IPS DF 6.9 (cell line): ENCODE measurements at regions not wholly inside any gene's neighbourhood (a gene's known extent, or its start where the extent isn't known, plus 50 kb on each side); places are given as distances from the start of the nearest gene placed in this dataset.
A peak's percentile ranks its signal among the peaks of the same experiment; 100 is the strongest.

Source experiments
- DNase-seq: peaks from one replicate; pipeline ENCODE4 v3.0.0-alpha.2; 2013; ENCODE audit warnings: low read depth, low spot score
- H3K27ac ChIP-seq: one replicate; pipeline ENCODE4 v1.5.1; 2013; ENCODE audit warnings: low read length, control low read depth
- H3K27me3 ChIP-seq: 2 replicates; pipeline ENCODE4 v1.6.1; 2013; ENCODE audit warnings: mild to moderate bottlenecking, low read length; ENCODE audit not compliant: control insufficient read depth, insufficient read depth
- H3K36me3 ChIP-seq: 2 replicates; pipeline ENCODE4 v1.6.1; 2013; ENCODE audit warnings: low read length; ENCODE audit not compliant: control insufficient read depth, insufficient read depth
- H3K4me1 ChIP-seq: 2 replicates; pipeline ENCODE4 v1.6.1; 2013; ENCODE audit warnings: low read length; ENCODE audit not compliant: control insufficient read depth, insufficient read depth
- H3K4me3 ChIP-seq: 2 replicates; pipeline ENCODE4 v1.5.1; 2013; ENCODE audit warnings: mild to moderate bottlenecking, low read length
- H3K9me3 ChIP-seq: 2 replicates; pipeline ENCODE4 v1.6.1; 2013; ENCODE audit warnings: low read length, inconsistent platforms; ENCODE audit not compliant: control insufficient read depth, insufficient read depth
- WGBS: extraction: QIAGEN DNeasy Blood & Tissue Kit; methylation state at CpG from one replicate; pipeline ENCODE4 v1.1.7; 2013; ENCODE audit warnings: mixed read lengths, missing lambda C conversion rate; ENCODE audit not compliant: insufficient read length, insufficient coverage; 5-methylcytosine and 5-hydroxymethylcytosine counted together

- no CpG with 5 or more reads among the region's 11 CpGs for WGBS
- Histone ChIP-seq H3K4me1 (no peaks in the 10 kb centered on the region), H3K27ac (no peak overlapping the region), H3K36me3 (no peaks in the 10 kb centered on the region), H3K4me3 (no peak overlapping the region), H3K27me3 (no peaks in the 10 kb centered on the region), H3K9me3 (no peaks in the 10 kb centered on the region)
- DNase-seq = peak; percentile 82
Measured at GRCh38 chr3:70120357-70120966, 120.9 kb downstream of the SAMMSON start.

- WGBS = no CpG with 5 or more reads among the region's 1 CpG
- Histone ChIP-seq H3K36me3 (no peaks in the 10 kb centered on the region), H3K27ac (no peak overlapping the region), H3K9me3 (no peaks in the 10 kb centered on the region), H3K4me3 (no peak overlapping the region), H3K27me3 (no peaks in the 10 kb centered on the region), H3K4me1 (no peaks in the 10 kb centered on the region)
- no peak for DNase-seq
Measured at GRCh38 chr3:70127192-70127591, 127.7 kb downstream of the SAMMSON start.

GRCh38 chr3:70137366-70137765 is 137.8 kb downstream of the SAMMSON start:
- no peak overlapping the region for H3K27ac ChIP-seq
- DNase-seq = no peak
- no peaks in the 10 kb centered on the region for H3K4me1 ChIP-seq
- H3K4me3 ChIP-seq = no peak overlapping the region
- no peaks in the 10 kb centered on the region for H3K27me3 ChIP-seq
- H3K9me3 ChIP-seq = no peaks in the 10 kb centered on the region
- WGBS = 100% methylated on average over 1 of the region's 2 CpGs
- H3K36me3 ChIP-seq = no peaks in the 10 kb centered on the region

GRCh38 chr3:70138606-70139005 is 139.1 kb downstream of the SAMMSON start:
- Histone ChIP-seq H3K27ac (no peak overlapping the region), H3K4me3 (no peak overlapping the region)
- WGBS = no CpG with 5 or more reads among the region's 1 CpG

More at GRCh38 chr3:70138606-70139005, 139.1 kb downstream of the SAMMSON start:
- no peaks in the 10 kb centered on the region for H3K36me3 ChIP-seq
- DNase-seq = no peak
- H3K4me1 ChIP-seq = no peaks in the 10 kb centered on the region
- H3K9me3 ChIP-seq = no peaks in the 10 kb centered on the region
- H3K27me3 ChIP-seq = no peaks in the 10 kb centered on the region
